ENCODE measurements at regions not wholly inside any gene's neighbourhood (a gene's known extent, or its start where the extent isn't known, plus 50 kb on each side); places are given as distances from the start of the nearest gene placed in this dataset.

DNA sequence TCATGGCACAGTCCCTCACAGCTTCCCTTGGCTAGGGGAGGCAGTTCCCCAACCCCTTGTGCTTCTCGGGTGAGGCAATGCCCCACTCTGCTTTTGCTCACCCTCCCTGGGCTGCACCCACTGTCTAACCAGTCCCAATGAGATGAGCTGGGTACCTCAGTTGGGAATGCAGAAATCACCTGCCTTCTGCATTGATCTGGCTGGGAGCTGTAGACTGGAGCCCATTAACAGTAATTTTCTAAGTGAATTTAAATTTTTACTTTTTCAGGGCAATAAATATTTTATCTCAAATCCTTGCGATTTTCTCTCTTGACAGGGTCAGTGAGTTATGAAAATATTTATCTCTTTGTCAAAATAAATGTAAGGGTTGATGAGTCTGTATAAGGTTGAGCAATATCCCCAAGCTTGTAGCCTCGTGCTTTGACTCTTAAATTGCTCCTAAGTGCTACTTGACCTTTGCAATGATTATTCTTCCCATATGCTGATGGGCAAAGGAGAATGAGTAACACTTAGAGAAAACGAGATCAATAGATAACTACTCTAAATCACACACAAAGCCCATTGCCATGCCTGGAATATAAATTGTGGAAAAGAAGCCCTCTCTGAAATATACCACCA lies 82.1 kb upstream of the MOCS2 start:
- Mint-ChIP-seq H3K9me3 (peaks cover 4% of the 10 kb centered on the region), H3K4me1 (peaks cover 3% of the 10 kb centered on the region), H3K4me3 (no peak overlapping the region), H3K36me3 (no peaks in the 10 kb centered on the region), H3K27me3 (peaks cover 19% of the 10 kb centered on the region), H3K27ac (no peak overlapping the region)
- no peak for DNase-seq

DNA sequence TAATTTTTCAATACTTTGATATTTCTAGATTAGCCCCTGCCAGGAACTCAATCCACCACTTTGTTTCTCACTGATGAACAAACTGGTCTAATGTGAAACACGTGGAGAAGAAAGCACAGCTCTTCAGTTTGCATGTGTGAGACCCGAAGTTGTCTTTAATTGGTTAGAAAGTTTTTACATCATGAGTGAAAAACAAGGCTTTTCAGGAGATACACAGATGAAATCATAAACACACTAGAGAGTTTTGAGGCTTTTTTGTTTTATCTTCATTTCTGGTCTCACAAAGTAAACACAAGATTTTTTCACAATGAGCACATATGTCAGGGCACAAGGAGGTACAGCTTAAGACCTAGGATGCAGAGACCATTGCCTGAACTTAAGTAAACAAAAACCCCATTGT lies 84.5 kb upstream of the MOCS2 start:
- Mint-ChIP-seq H3K36me3 (no peaks in the 10 kb centered on the region), H3K27ac (no peak overlapping the region), H3K4me1 (no peaks in the 10 kb centered on the region), H3K27me3 (peaks cover 21% of the 10 kb centered on the region), H3K9me3 (peaks cover 1% of the 10 kb centered on the region), H3K4me3 (no peak overlapping the region)
- no peak for DNase-seq

DNA sequence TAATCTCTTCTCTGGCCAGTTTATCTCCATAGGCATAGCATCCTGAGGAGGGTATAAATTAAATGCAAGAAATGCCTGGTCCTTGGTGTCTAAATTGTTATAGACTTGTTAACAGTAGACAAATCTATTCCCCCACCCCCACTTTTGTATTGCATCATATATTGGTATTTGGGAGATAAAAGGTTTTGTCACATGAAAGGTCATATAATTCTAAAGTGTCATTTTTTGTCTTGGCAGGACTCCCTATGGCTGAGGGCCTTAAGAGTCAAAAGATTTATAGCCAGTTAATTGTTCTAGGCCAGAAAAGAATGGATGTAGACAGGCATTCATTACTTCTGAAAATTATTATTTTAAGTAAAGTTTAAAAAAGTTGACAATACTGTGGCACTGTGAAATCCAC lies 90.3 kb upstream of the MOCS2 start:
- Mint-ChIP-seq H3K27me3 (peaks cover 15% of the 10 kb centered on the region), H3K36me3 (no peaks in the 10 kb centered on the region), H3K4me3 (no peak overlapping the region), H3K9me3 (no peaks in the 10 kb centered on the region), H3K4me1 (no peaks in the 10 kb centered on the region), H3K27ac (no peak overlapping the region)
- no peak for DNase-seq

DNA sequence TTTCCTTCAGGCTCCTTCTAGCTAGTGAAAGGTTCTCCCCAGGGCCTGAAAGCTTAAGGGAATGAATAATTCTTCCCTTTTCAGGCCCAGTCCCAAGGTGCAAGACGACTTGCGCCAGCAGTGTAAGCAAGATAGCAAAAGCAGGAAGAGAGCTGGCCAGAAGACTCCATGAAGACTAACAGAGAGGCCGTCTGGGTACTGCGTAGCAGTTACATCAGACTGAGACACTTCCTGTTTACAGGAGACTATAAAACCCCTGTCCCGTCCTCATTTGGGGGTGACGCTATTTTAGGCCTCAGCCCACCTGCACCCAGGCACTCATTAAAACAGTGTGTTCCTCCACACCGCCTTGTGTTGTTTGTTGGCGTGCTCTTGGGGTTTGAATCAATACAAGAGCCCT lies 90.7 kb upstream of the MOCS2 start:
- DNase-seq: no peak
- no peaks in the 10 kb centered on the region for H3K4me1 Mint-ChIP-seq
- H3K27me3 Mint-ChIP-seq: peaks cover 13% of the 10 kb centered on the region
- no peaks in the 10 kb centered on the region for H3K9me3 Mint-ChIP-seq
- no peaks in the 10 kb centered on the region for H3K36me3 Mint-ChIP-seq
- H3K4me3 Mint-ChIP-seq: no peak overlapping the region
- H3K27ac Mint-ChIP-seq: no peak overlapping the region

DNA sequence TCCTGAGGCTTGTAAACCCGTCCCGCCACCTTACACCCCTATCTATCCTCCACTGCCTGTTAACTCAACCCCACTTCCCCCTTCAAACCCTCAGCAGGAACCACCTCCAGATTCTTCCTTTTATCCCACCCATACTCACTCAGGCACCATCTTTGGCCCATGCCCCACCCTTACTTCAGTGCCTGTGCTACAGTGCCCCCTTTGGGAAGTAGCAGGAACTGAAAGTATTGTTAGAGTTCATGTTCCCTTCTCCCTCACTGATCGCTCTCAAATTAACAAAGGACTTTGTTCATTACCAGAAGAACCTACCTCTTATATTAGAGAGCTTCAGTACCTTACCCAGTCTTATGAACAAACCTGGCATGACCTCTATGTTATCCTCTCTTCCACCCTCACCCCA lies 92.2 kb upstream of the MOCS2 start:
- Mint-ChIP-seq H3K27ac (no peak overlapping the region), H3K9me3 (no peaks in the 10 kb centered on the region), H3K4me3 (no peak overlapping the region), H3K27me3 (peaks cover under 1% of the 10 kb centered on the region), H3K4me1 (no peaks in the 10 kb centered on the region), H3K36me3 (no peaks in the 10 kb centered on the region)
- DNase-seq: no peak

DNA sequence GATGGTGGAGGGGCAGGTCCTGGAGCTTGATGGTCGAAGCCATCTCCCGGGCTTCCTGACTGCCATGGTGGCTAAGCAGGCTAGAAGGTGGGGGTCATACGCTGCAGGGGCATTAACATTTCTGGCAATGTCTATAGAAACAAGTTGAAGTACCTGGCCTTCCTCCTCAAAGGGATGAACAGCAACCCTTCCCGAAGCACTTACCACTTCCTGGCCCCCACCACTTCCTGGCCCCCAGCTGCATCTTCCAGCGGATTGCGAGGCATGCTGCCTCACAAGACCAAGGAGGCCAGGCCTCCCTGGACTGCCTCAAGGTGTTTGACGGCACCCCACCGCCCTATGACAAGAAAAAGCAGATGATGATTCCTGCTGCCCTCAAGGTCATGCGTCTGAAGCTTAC lies 97.0 kb upstream of the MOCS2 start:
- Mint-ChIP-seq H3K9me3 (no peaks in the 10 kb centered on the region), H3K4me1 (no peaks in the 10 kb centered on the region), H3K27me3 (no peaks in the 10 kb centered on the region), H3K4me3 (no peak overlapping the region), H3K36me3 (no peaks in the 10 kb centered on the region), H3K27ac (no peak overlapping the region)
- DNase-seq: no peak

DNA sequence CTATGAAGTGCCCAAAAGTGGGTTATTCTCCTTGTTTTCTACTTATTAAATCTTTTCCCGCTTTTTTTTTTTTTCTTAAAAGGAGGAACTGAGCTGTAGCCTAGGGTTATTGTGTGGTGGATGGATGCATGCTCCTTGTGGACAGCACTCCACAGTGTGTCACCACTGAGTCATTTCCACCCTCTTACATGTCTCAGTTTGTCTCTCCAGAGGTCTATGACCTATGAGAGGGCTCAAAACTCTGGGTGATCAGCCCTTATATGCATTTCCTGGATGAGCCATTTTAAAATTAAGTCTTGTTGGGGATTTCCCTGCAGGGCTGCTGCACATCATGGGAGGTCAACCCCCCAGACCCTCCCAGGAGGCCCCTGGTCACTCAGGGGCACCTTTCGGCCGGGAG lies 102.2 kb upstream of the MOCS2 start:
- no peak for DNase-seq
- Mint-ChIP-seq H3K9me3 (peaks cover 5% of the 10 kb centered on the region), H3K27me3 (peaks cover 7% of the 10 kb centered on the region), H3K4me3 (no peak overlapping the region), H3K27ac (no peak overlapping the region), H3K4me1 (no peaks in the 10 kb centered on the region), H3K36me3 (no peaks in the 10 kb centered on the region)

DNA sequence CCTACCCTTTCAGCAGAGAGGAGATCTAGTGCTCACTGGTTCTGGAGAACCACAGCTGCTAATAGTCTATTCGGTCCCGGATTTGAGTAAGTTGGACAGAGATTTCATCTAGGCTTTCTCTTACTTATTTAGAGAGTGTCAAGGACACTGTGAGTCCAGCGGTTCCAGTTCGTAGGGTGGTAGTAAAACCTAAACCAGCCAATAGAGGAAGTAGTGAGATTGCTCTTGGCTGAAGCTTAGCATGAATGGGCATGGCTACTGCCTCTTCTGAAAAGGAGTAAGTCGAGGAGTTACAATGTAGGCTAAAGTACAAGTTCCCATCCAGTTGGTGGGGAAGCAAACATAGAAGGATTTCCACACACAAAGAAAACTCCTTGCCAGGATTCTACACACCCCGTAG lies 109.6 kb upstream of the MOCS2 start:
- Mint-ChIP-seq H3K27me3 (peaks cover 7% of the 10 kb centered on the region), H3K9me3 (peaks cover 8% of the 10 kb centered on the region), H3K27ac (no peak overlapping the region), H3K36me3 (no peaks in the 10 kb centered on the region), H3K4me3 (no peak overlapping the region), H3K4me1 (no peaks in the 10 kb centered on the region)
- no peak for DNase-seq

DNA sequence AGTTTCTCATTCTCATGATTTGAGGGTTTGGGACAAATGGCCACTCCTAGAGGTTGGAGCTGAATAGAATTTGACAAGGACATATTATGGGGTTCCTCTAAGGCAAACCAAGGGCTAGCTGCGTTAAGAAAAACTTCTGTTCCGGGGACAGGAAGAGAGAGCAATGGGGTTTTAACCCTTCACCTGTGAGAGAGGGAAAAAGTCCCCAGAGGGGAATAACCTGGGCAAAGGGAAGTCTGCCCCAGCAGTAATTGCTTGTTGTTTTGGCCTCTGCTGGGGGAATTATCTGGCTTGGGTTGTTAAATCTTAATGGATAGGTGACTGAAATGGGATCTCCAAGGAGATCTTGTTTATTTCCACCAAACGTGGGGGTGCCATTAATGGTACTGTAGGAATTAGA lies 110.1 kb upstream of the MOCS2 start:
- no peak overlapping the region for H3K27ac Mint-ChIP-seq
- peaks cover 7% of the 10 kb centered on the region for H3K27me3 Mint-ChIP-seq
- peaks cover 8% of the 10 kb centered on the region for H3K9me3 Mint-ChIP-seq
- H3K4me3 Mint-ChIP-seq: no peak overlapping the region
- no peak for DNase-seq
- no peaks in the 10 kb centered on the region for H3K36me3 Mint-ChIP-seq
- H3K4me1 Mint-ChIP-seq: no peaks in the 10 kb centered on the region

DNA sequence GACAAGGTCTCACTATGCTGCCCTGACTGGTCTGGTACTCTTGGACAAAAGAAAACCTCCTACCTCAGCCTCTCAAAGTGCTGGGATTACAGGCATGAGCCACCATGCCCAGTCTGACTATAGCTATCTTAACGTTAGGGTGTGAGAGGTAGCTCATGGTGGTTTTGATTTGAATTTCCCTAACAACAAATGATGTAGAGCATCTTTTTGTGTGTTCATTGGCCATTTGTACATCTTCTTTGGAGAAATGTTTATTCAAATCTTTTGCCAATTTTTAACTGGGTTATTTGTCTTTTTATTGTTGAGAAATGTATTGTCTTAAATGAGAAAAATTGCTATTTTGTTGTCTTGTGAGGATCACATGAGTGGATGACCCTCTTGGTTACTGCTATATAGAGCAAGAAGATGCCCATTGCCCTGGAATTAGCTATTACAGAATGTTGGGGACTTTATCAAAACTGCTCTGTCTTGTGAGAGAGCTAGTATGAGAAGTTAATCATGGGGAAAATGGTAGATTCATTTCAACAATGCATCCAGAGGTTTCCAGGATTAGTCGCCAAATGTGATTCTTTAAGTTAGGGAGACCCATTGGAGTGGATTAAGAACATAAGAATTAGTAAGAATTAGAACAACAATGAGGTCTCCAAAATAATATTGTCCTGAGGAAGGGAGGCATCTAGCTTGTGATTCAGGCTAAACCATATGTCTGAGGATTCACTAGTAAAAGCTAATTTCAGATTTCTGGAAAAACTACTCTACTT lies 124.3 kb upstream of the MOCS2 start:
- no peaks in the 10 kb centered on the region for H3K27me3 Mint-ChIP-seq
- no peak overlapping the region for H3K27ac Mint-ChIP-seq
- no peak for DNase-seq
- no peak overlapping the region for H3K4me3 Mint-ChIP-seq
- H3K36me3 Mint-ChIP-seq: no peaks in the 10 kb centered on the region
- H3K4me1 Mint-ChIP-seq: no peaks in the 10 kb centered on the region
- no peaks in the 10 kb centered on the region for H3K9me3 Mint-ChIP-seq

DNA sequence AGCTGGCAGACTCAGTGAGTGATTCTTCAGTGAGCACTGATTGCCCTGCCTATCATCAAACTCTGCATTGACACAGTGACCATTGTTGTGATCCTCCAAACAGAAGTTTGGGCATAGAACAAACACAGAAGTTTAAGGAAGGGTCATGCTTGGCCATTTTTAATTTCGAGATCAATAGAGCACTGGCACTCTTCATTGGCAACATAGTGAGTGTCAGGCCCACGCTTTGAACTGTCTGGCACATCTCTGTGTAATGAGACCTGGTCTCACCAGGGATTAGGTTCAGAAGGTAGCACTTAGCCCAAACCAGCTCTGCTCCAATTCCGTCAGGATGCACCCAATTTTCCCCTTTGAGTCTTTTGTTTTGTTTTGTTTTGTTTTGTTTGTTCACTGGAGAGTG lies 127.1 kb upstream of the MOCS2 start:
- Mint-ChIP-seq H3K27me3 (no peaks in the 10 kb centered on the region), H3K36me3 (peaks cover 2% of the 10 kb centered on the region), H3K27ac (no peak overlapping the region), H3K4me1 (no peaks in the 10 kb centered on the region), H3K9me3 (no peaks in the 10 kb centered on the region), H3K4me3 (no peak overlapping the region)
- no peak for DNase-seq

DNA sequence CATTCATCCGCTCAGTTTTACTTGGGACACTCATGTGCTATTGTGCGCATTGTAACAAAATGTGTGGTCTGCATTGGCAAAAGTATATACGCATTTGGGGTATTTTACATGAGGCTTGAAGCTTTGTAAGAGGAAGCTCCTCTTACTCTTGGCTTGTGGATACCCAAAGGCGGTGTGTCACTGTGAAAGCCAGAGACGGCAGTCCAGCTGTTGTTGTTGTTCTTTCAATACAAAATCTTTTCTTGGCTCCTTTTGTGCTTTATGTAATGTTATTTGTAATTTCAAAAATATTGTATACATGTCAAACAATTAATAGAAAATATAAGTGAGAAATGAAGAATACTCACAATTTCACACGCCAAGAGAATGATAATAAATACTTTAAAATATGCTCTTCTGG lies 128.3 kb upstream of the MOCS2 start:
- H3K27ac Mint-ChIP-seq: no peak overlapping the region
- no peak overlapping the region for H3K4me3 Mint-ChIP-seq
- no peaks in the 10 kb centered on the region for H3K27me3 Mint-ChIP-seq
- no peaks in the 10 kb centered on the region for H3K4me1 Mint-ChIP-seq
- no peaks in the 10 kb centered on the region for H3K9me3 Mint-ChIP-seq
- H3K36me3 Mint-ChIP-seq: peaks cover 2% of the 10 kb centered on the region
- DNase-seq: no peak

DNA sequence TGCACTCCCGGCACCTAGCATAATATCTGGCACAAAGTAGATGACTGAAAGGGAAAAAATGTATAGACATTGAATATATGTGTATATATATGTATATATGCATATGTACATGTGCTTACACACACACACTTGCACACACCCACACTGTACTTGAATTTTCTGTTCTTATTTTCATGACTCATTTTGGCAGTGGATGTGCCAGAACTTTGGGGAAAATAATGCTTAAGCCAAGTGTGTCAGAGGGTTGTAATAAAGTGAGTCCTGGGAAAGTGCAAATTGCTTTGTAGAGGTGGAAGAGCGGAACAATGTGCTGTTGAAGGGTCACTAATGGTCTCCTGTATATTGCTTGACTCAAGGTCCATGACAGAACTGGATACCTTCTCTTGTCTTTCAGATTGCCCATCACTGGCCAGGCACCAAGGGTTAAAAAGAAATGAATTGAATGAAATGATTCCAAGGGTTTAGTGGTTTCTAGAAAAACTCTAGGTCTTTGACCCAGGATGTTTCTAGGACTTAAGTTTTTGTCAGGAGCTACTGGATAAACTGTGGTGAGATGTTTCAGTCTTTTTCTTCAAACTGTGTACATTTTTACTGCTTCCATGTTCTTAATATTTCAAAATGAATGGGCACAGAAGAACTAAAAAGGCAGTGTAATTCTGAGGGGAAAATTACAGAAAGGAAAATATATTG lies 129.9 kb upstream of the MOCS2 start:
- no peak overlapping the region for H3K27ac Mint-ChIP-seq
- no peaks in the 10 kb centered on the region for H3K27me3 Mint-ChIP-seq
- DNase-seq: no peak
- H3K9me3 Mint-ChIP-seq: no peaks in the 10 kb centered on the region
- no peaks in the 10 kb centered on the region for H3K4me1 Mint-ChIP-seq
- H3K36me3 Mint-ChIP-seq: peaks cover 2% of the 10 kb centered on the region
- no peak overlapping the region for H3K4me3 Mint-ChIP-seq

DNA sequence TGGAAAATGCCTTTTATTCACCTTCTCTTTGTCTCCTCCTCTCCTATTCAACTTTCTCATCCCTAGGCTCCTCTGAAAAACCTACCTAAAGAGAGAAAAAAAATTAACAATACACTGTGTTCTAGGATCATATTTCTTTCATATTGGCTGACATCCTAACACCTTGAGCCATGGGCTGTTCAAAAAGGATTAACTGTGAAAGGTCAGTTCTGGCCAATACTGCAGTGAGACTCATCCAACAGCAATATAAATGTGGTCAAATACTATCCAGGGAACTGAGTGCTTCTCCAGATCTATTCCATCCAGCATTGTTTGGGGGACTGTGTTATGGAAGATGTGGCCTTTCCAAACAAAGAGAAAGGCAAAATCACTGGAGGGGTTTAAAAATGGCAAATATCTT lies 131.1 kb upstream of the MOCS2 start:
- Mint-ChIP-seq H3K4me3 (no peak overlapping the region), H3K27me3 (no peaks in the 10 kb centered on the region), H3K27ac (no peak overlapping the region), H3K9me3 (no peaks in the 10 kb centered on the region), H3K36me3 (peaks cover 2% of the 10 kb centered on the region), H3K4me1 (no peaks in the 10 kb centered on the region)
- no peak for DNase-seq

DNA sequence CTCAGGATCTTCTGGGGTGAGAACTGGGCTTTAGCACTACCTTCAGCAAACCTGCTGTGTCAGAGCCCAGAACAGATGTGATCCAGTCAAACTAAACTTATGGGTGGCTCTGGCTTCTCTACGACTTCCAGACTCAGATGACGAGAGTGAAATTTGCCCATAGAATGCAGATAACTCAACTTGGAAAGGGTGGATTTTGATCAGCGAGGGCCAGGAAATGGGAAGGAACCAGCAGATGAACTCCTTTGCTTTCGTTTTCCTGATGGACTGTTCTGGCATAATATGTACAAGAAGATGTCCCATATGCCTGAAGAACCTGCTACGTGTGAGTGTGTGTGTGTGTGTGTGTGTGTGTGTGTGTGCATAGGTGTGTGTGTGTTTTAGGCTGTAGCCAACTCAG lies 132.0 kb upstream of the MOCS2 start:
- Mint-ChIP-seq H3K4me3 (no peak overlapping the region), H3K27ac (no peak overlapping the region), H3K9me3 (no peaks in the 10 kb centered on the region), H3K4me1 (peaks cover 4% of the 10 kb centered on the region), H3K36me3 (peaks cover 2% of the 10 kb centered on the region), H3K27me3 (no peaks in the 10 kb centered on the region)
- DNase-seq: no peak

DNA sequence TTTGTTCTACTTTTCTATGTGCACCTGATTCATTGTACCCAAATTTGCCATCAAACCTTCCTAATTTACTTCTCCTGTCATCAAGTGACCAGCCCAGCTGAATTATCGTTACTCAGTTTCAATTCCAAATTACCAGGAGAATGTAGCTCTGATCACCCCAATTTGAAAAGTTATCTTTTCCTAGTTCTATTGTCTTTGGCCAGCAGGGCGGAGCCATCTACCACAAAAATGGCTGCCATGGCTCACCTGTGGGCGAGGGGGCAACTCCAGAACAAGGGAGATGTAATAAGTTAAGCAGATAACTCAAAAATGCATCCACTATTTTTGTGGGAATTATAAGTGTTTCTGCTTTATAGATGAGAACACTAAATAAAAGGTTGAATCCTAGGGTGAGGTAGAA lies 133.8 kb upstream of the MOCS2 start:
- Mint-ChIP-seq H3K4me1 (peaks cover 4% of the 10 kb centered on the region), H3K4me3 (no peak overlapping the region), H3K36me3 (peaks cover 2% of the 10 kb centered on the region), H3K9me3 (no peaks in the 10 kb centered on the region), H3K27me3 (no peaks in the 10 kb centered on the region), H3K27ac (no peak overlapping the region)
- DNase-seq: no peak

Measured in activated naive CD8-positive, alpha-beta T cell treated with anti-CD3 and anti-CD28 coated beads for 36 hours (primary cell).